Effector memory CD8-positive, alpha-beta T cell (primary cell): ENCODE measurements at regions not wholly inside any gene's neighbourhood (a gene's known extent, or its start where the extent isn't known, plus 50 kb on each side); places are given as distances from the start of the nearest gene placed in this dataset.

Source experiments
- ATAC-seq: fragments of 150-1000 bp; cut with Tn5 transposase; replicated peaks from 2 replicates; pipeline ENCODE4 v1.10.0; 2021; ENCODE audit warnings: mild to moderate bottlenecking, moderate library complexity
- DNase-seq, 3 experiments: peaks; one replicate each; pipeline ENCODE4 v3.0.0; 2021
- H3K27ac Mint-ChIP-seq, 2 donors: one replicate each; pipeline ENCODE4 v1.8.0; 2022; ENCODE audit warnings: mild to moderate bottlenecking in 2 of 2, mixed read lengths in 2 of 2, moderate library complexity in 2 of 2
- H3K27me3 Mint-ChIP-seq, 2 donors: one replicate each; pipeline ENCODE4 v1.8.0; 2022; ENCODE audit warnings: mixed read lengths in 2 of 2
- H3K36me3 Mint-ChIP-seq: one replicate; pipeline ENCODE4 v1.8.0; 2022; ENCODE audit warnings: mild to moderate bottlenecking, moderate library complexity, mixed read lengths; ENCODE audit not compliant: insufficient read depth
- H3K4me1 Mint-ChIP-seq, 2 donors: one replicate each; pipeline ENCODE4 v1.8.0; 2022; ENCODE audit warnings: low read depth in 2 of 2, mixed read lengths in 2 of 2
- H3K4me3 Mint-ChIP-seq, 2 donors: one replicate each; pipeline ENCODE4 v1.8.0; 2022; ENCODE audit warnings: mild to moderate bottlenecking in 2 of 2, mixed read lengths in 2 of 2, moderate library complexity in 2 of 2
- H3K9me3 Mint-ChIP-seq, 2 donors: one replicate each; pipeline ENCODE4 v1.8.0; 2022; ENCODE audit warnings: mixed read lengths in 2 of 2

DNA sequence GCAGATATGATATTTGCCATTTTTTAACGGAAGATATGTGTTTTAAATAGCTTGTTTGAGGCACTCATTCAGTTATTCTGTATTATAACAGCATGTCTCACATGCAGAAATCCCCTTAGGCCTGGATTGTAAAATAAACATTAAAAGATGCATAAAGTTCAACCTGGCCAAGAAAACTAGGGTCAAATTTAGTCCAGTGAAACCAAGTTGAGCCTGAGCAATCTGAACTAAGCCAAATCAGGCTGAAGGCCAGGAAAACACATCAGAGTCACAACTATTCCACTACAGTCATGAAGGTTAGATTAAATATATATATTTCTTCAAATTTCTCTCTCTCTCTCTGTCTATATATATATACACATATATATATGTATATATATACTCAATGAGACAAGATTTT is 504.8 kb downstream of the SLITRK1 start:
- Mint-ChIP-seq H3K36me3 (no peaks in the 10 kb centered on the region), H3K27me3 (no peaks in the 10 kb centered on the region), H3K4me3 (no peak overlapping the region), H3K4me1 (no peaks in the 10 kb centered on the region), H3K27ac (no peak overlapping the region), H3K9me3 (peaks cover 8 to 15% of the 10 kb centered on the region in 2 donors)
- no peak for ATAC-seq
- no peak for DNase-seq

DNA sequence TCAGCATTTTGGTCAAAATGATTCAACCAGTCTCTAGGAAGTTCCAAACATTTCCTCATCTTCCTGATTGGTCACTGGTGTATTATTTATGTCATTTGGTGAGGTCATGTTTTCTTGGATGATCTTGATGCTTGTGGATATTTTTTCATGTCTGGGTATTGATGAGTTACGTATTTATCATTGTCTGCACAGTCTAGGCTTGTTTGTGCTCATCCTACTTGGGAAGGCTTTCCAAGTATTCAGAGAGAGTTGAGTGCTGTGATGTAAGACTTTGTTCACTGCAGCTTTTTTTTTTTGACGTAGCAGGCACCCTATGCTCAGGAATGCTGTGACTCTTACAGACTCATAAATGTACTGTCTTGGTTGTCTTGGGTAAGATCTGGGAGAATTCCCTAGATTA is 509.5 kb downstream of the SLITRK1 start:
- no peaks in the 10 kb centered on the region for H3K4me1 Mint-ChIP-seq
- DNase-seq (no peak), ATAC-seq (no peak)

DNA sequence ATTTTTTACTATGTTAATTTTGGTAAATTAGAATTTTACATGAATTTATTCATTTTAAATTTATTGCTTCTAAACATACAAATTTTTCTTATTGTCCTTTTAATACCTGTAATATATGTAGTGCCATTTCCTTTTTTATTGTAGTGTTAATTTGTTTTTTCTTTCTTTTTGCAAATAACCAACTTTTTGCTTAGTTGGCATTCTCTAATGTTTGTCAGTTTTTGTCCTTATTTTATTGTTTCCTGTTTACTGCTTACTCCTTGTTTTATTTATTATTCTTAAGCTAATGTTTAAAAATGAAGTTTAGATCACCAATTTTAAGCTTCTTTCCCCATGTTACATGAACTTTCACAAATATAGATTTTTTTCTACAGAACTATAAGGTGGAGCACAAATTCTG is 516.6 kb downstream of the SLITRK1 start:
- Mint-ChIP-seq H3K27me3 (no peaks in the 10 kb centered on the region), H3K36me3 (no peaks in the 10 kb centered on the region), H3K4me1 (no peaks in the 10 kb centered on the region), H3K27ac (no peak overlapping the region), H3K9me3 (peaks cover 0 to 1% of the 10 kb centered on the region in 2 donors), H3K4me3 (no peak overlapping the region)
- ATAC-seq: no peak
- no peak for DNase-seq

More for the DNA sequence above, 509.5 kb downstream of the SLITRK1 start:
- Mint-ChIP-seq H3K9me3 (peaks cover 7 to 15% of the 10 kb centered on the region in 2 donors), H3K27me3 (no peaks in the 10 kb centered on the region), H3K4me3 (no peak overlapping the region), H3K27ac (no peak overlapping the region), H3K36me3 (no peaks in the 10 kb centered on the region)

DNA sequence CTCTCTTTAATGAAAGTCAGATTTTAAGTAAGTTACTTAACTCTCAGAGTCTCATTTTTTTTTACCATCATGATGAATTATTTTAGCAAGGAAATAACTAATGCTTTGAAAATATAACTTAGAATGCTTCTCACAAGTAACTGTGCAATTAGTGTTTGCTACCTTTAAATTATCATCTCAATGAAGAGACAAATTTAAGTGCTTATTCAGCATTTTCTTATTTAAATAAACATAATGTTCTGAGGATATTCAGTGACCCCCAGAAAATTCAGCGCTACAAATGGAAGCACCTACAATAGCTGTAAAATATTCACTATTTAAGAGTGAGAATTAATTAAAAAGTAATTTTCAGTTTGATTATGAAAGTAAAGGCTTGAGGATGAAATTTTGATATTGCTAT is 527.2 kb downstream of the SLITRK1 start:
- no peak overlapping the region for H3K4me3 Mint-ChIP-seq
- DNase-seq: no peak
- ATAC-seq: no peak
- no peaks in the 10 kb centered on the region for H3K27me3 Mint-ChIP-seq
- no peaks in the 10 kb centered on the region for H3K36me3 Mint-ChIP-seq
- H3K4me1 Mint-ChIP-seq: no peaks in the 10 kb centered on the region
- no peaks in the 10 kb centered on the region for H3K9me3 Mint-ChIP-seq
- H3K27ac Mint-ChIP-seq: no peak overlapping the region

DNA sequence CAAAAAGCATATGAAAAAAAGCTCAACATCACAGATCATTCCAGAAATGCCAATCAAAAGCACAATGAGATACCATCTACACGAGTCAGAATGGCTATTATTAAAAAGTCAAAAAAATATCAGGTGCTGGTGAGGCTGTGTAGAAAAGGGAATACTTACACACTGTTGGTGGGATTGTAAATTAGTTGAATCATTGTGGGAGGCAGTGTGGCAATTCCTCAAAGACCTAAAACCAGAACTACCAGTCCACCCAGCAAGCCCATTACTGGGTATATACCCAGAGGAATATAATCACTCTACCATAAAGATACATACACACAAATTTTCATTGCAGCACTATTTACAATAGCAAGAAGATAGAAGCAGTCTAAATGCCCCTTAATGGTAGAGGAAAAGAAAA is 529.9 kb downstream of the SLITRK1 start:
- H3K36me3 Mint-ChIP-seq: no peaks in the 10 kb centered on the region
- H3K27ac Mint-ChIP-seq: no peak overlapping the region
- no peaks in the 10 kb centered on the region for H3K4me1 Mint-ChIP-seq
- DNase-seq: no peak
- no peaks in the 10 kb centered on the region for H3K27me3 Mint-ChIP-seq
- no peak overlapping the region for H3K4me3 Mint-ChIP-seq
- no peak for ATAC-seq
- no peaks in the 10 kb centered on the region for H3K9me3 Mint-ChIP-seq

DNA sequence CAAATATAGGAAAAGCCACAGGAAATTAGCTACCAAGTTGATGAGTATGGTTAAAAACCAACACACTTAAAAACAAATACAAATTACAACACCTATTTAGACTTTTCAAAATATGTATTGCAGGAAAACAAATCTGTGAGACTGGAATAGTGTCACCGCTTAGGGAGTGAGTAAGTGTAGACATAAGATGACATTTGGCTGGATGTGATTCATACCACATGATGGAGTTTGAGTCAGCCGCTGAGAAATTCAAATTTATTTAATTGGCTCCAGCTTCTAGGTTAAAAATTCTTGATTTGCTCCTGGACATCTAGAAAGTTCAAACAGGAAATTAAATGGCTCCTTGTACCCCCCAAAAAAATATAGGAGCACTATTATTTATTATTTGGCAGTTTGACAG is 531.7 kb downstream of the SLITRK1 start:
- no peak for ATAC-seq
- no peaks in the 10 kb centered on the region for H3K4me1 Mint-ChIP-seq
- H3K27me3 Mint-ChIP-seq: no peaks in the 10 kb centered on the region
- H3K9me3 Mint-ChIP-seq: no peaks in the 10 kb centered on the region
- no peak for DNase-seq
- no peaks in the 10 kb centered on the region for H3K36me3 Mint-ChIP-seq
- H3K27ac Mint-ChIP-seq: no peak overlapping the region
- H3K4me3 Mint-ChIP-seq: no peak overlapping the region

DNA sequence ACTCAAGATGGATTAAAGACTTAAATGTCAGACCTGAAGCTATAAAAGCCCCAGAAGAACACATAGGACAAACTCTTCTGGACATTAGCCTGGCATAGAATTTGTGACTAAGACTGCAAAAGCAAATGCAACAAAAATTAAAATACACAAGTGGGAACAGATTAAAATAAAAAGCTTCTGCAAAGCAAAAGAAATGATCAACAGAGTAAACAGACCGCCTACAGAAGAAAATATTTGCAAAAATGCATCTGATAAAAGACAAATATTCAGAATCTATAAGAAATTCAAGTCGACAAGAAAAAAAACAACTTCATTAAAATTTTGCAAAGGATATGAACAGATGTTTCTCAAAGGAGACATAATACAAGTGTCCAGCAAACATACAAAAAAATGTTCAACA is 537.8 kb downstream of the SLITRK1 start:
- ATAC-seq: no peak
- Mint-ChIP-seq H3K9me3 (no peaks in the 10 kb centered on the region), H3K27me3 (no peaks in the 10 kb centered on the region), H3K36me3 (no peaks in the 10 kb centered on the region), H3K27ac (no peak overlapping the region), H3K4me3 (no peak overlapping the region), H3K4me1 (no peaks in the 10 kb centered on the region)
- no peak for DNase-seq

DNA sequence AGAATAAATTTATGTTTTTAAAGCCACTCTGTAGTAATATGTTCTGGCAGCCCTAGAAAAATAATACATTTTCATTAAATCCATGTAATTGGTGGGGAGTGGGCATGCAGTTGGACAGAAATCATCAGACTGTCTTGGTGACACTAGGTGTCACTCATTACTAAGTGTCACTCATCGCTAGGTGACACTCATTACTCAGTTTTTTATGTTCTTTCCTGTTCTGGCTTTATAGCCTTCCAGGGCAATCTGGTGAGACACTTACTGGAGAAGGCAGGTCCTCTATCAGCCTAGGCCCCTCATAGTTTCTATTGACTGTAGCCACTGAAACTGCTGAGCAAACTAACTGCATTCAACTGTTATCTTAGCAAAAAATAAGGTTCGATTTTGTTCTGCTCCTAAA is 542.1 kb downstream of the SLITRK1 start:
- Mint-ChIP-seq H3K27me3 (no peaks in the 10 kb centered on the region), H3K4me3 (no peak overlapping the region), H3K27ac (no peak overlapping the region), H3K4me1 (no peaks in the 10 kb centered on the region), H3K9me3 (peaks cover 0 to 1% of the 10 kb centered on the region in 2 donors), H3K36me3 (no peaks in the 10 kb centered on the region)
- DNase-seq (no peak), ATAC-seq (no peak)

DNA sequence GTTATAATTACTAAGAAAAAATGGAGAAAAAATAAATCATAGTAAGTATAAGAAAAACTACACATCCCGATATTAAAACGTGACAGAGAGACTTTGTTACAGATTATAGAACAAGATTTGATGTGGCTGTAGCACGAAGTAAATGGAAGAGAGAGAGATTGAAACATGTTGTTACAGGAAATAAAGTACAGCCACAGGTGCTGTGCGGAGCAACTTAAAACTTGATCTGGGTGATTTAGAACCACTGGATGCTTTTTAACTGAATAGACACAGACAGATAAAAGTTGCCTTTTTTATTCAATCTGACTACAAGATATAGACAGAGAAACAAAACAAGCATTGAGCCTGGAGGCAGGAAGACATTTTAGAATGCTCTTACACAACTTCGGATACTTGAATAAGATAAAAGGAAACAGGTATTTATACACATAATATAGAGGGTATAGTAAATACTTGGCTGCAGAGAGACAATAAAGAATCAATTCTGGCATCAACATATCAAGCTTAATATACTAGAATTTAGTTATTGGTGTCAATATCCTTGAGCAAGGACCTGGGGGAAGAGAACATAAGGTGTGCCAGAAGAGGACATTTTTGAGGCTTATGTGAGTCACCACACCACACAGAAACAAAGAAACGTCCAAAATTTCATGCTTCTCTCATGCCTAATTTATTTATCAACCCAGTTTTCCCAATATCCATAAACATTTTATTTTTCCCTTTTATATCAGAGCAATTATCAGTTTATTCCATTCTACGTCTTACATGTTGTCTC is 548.5 kb downstream of the SLITRK1 start:
- Mint-ChIP-seq H3K4me3 (no peak overlapping the region), H3K27me3 (no peaks in the 10 kb centered on the region), H3K9me3 (peaks cover 3 to 7% of the 10 kb centered on the region in 2 donors), H3K4me1 (no peaks in the 10 kb centered on the region), H3K36me3 (no peaks in the 10 kb centered on the region), H3K27ac (no peak overlapping the region)
- no peak for ATAC-seq
- no peak for DNase-seq

DNA sequence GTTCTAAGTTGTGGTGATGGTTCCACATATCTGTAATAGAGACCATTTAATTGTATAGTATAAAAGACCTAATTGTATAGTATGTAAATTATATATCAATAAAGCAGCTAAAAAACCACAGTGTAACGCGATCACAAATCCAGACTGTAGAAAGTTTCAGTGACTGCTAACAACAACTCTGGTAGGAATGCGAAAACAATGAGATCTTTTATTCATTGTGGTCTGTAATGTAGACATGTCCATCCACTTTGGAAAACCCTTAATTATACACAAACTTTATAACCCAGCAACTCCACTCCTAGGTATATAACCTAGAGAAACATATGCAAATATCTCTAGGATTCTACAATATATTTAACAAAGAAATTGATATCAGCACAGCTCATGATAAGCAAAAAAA is 549.5 kb downstream of the SLITRK1 start:
- Mint-ChIP-seq H3K4me1 (no peaks in the 10 kb centered on the region), H3K27me3 (no peaks in the 10 kb centered on the region), H3K36me3 (no peaks in the 10 kb centered on the region), H3K9me3 (peaks cover 6 to 7% of the 10 kb centered on the region in 2 donors), H3K27ac (no peak overlapping the region), H3K4me3 (no peak overlapping the region)
- DNase-seq (no peak), ATAC-seq (no peak)

DNA sequence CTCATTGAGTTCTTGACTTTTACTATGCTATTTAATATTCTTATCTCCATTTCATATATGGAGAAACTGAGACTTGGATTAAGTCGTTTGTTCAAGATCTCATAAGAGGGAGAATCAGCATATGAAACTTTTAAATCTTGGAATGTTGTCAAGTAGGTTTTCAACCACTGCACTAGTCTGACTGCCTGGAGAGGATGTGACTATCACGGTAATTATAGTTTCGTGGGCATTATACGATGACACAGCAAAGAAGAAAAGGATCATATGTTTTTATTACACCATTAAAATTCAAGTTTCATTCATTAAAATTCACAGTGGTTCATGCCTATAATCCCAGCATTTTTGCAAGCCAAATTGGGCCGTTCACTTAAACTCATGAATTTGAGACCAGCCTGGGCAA is 555.2 kb downstream of the SLITRK1 start:
- Mint-ChIP-seq H3K36me3 (no peaks in the 10 kb centered on the region), H3K4me3 (no peak overlapping the region), H3K27me3 (no peaks in the 10 kb centered on the region), H3K4me1 (no peaks in the 10 kb centered on the region), H3K27ac (no peak overlapping the region), H3K9me3 (peaks cover 7 to 17% of the 10 kb centered on the region in 2 donors)
- DNase-seq (no peak), ATAC-seq (no peak)

DNA sequence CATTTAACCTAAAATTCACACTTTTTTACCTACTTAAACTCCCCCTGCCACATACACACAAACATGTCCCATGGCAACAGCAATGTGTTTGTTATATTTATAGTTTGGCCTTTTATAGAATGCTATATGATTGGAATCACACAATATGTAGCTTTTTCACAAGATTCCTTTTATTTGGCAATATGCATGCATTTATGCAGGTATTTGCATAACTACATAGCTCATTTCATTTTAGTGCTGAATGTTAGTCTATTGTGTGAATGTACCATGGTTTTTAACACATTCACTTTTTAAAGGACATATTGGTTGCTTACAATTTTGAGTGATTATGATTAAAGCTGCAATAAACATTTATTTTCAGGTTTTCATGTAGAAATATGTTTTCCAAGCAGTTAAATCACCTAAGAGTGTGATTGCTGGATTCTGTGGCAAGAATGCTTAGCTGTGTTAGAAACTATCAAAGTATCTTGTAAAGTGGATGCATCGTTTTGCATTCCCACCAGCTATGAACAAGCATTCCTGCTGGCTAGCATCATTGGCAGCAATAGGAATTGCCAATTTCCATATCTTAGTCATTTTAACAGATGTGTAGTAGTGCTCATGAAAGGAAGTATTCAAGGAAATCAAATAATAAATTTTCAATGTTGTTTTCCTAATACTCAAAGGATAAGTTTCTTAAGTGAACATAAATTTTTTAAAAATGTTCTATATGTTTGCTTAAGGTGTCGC is 557.0 kb downstream of the SLITRK1 start:
- no peaks in the 10 kb centered on the region for H3K4me1 Mint-ChIP-seq
- ATAC-seq (no peak), DNase-seq (no peak)
- no peak overlapping the region for H3K4me3 Mint-ChIP-seq
- no peaks in the 10 kb centered on the region for H3K36me3 Mint-ChIP-seq
- no peak overlapping the region for H3K27ac Mint-ChIP-seq
- peaks cover 8 to 17% of the 10 kb centered on the region in 2 donors for H3K9me3 Mint-ChIP-seq
- no peaks in the 10 kb centered on the region for H3K27me3 Mint-ChIP-seq

DNA sequence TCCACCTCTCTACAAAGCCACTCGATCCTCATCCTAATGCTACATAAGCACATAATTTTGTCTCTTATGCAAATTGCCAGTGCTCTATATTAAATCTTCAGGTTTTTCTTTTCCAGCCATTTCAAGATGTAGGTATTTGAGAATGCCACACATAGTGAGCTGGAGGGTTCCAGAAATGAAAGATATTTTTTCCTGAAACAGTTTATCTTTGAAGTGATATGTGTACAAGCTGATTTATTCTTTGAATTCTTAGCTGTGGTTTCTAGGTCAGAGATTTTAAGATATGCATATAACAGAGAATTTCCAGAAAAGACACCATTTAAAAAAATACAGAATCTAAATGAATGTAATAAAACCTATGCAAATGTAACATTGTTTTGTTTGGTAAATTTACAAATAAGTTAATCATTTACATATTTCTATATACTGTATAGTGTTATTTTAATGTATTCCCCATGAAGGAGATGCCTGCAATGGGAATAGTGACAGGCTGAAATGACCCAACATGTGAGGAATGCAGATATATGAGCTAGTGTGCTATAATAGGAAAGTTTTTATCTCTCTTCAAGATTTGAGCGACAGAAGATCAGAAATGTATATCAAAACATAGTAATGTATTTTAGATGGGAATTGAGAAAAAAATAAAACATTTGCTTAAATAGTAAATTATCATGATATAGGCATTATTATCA is 570.2 kb downstream of the SLITRK1 start:
- Mint-ChIP-seq H3K27ac (no peak overlapping the region), H3K4me1 (no peaks in the 10 kb centered on the region), H3K4me3 (no peak overlapping the region), H3K27me3 (no peaks in the 10 kb centered on the region), H3K9me3 (no peaks in the 10 kb centered on the region), H3K36me3 (no peaks in the 10 kb centered on the region)
- DNase-seq (no peak), ATAC-seq (no peak)

DNA sequence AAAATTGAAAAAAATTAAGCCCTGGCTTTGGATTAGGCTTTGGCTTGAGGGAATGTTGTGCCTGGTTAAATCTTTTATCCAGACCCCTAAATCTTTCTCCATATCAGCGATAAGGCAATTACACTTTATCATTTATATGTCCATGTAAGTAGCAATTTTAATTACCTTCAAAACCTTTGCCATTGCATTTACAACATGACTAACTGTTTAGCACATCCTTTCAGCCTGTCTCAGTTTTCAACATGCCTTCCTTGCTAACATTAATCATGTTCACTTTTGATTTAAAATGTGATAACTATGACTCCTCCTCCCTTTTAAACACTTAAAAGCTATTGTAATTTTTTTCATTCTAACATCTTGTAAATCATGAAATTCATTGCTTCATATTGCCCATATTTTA is 583.7 kb downstream of the SLITRK1 start:
- no peaks in the 10 kb centered on the region for H3K9me3 Mint-ChIP-seq
- no peaks in the 10 kb centered on the region for H3K36me3 Mint-ChIP-seq
- H3K27ac Mint-ChIP-seq: no peak overlapping the region
- no peaks in the 10 kb centered on the region for H3K4me1 Mint-ChIP-seq
- DNase-seq (no peak), ATAC-seq (no peak)
- no peaks in the 10 kb centered on the region for H3K27me3 Mint-ChIP-seq
- H3K4me3 Mint-ChIP-seq: no peak overlapping the region
